Lung (tissue), 11 donors: ENCODE measurements at regions not wholly inside any gene's neighbourhood (a gene's known extent, or its start where the extent isn't known, plus 50 kb on each side); places are given as distances from the start of the nearest gene placed in this dataset.
"Not testable (repeated sequence)": the region's sequence is repeated elsewhere in the genome, so short reads cannot be mapped to it uniquely, and the experiment has no call there.

Experiments
- ATAC-seq: fragments of 200-7000 bp; cut with Tn5 transposase; one replicate; pipeline ENCODE4 v1.9.1; 2020; ENCODE audit warnings: moderate number of reproducible peaks; ENCODE audit not compliant: insufficient read depth, low FRiP score
- DNase-seq, 3 donors: peaks; one replicate each; pipeline ENCODE4 v3.0.0-alpha.2; 2013 to 2017
- H3K27ac ChIP-seq, 2 donors: one replicate each; pipeline ENCODE4 v1.5.1; 2013; ENCODE audit warnings: mild to moderate bottlenecking in 2 of 2, moderate library complexity in 2 of 2, control low read depth in 1 of 2, inconsistent platforms in 1 of 2, low read depth in 1 of 2, low read length in 1 of 2
- H3K27me3 ChIP-seq, 3 donors: one replicate each; pipeline ENCODE4 v1.5.1; 2013; ENCODE audit warnings: low read length in 2 of 3; ENCODE audit not compliant: control insufficient read depth in 3 of 3, insufficient read depth in 3 of 3
- H3K36me3 ChIP-seq, 4 donors: one replicate each; pipeline ENCODE4 v1.5.1; 2013; ENCODE audit warnings: low read length in 4 of 4, mild to moderate bottlenecking in 1 of 4, moderate library complexity in 1 of 4; ENCODE audit not compliant: control insufficient read depth in 4 of 4, insufficient read depth in 4 of 4
- H3K4me1 ChIP-seq, 5 donors: one replicate each; pipeline ENCODE4 v1.5.1; 2013; ENCODE audit warnings: low read length in 5 of 5, mild to moderate bottlenecking in 2 of 5, moderate library complexity in 1 of 5; ENCODE audit not compliant: control insufficient read depth in 5 of 5, insufficient read depth in 5 of 5
- H3K4me3 ChIP-seq: one replicate; pipeline ENCODE4 v1.5.1; 2013; ENCODE audit warnings: mild to moderate bottlenecking, control low read depth, moderate library complexity
- H3K9ac ChIP-seq, 2 donors: one replicate each; pipeline ENCODE4 v1.5.1; 2013; ENCODE audit warnings: low read length in 2 of 2, control low read depth in 1 of 2; ENCODE audit not compliant: insufficient read depth in 1 of 2
- H3K9me3 ChIP-seq, 4 donors: one replicate each; pipeline ENCODE4 v1.5.1; 2013; ENCODE audit warnings: low read length in 3 of 4, mild to moderate bottlenecking in 1 of 4, moderate library complexity in 1 of 4; ENCODE audit not compliant: control insufficient read depth in 4 of 4, insufficient read depth in 3 of 4
- WGBS, 2 donors: extraction: QIAGEN DNeasy Blood & Tissue Kit; methylation state at CpG; one replicate each; pipeline ENCODE4 v1.1.7; 2013; 5-methylcytosine and 5-hydroxymethylcytosine counted together
- TF ChIP-seq, protein P1 (sequence below): IDR thresholded peaks from 2 replicates; pipeline ENCODE4 v1.5.1; 2012; ENCODE audit warnings: mild to moderate bottlenecking; ENCODE audit errors: control extremely low read depth, extremely low read depth
- donor health status: control.
- donor health status: control.
- donor health status: Bipolar disorder and iron deficiency.
- donor health status: healthy.
- donor health status: DM: yes; HTN: yes; CAD: no.

DNA sequence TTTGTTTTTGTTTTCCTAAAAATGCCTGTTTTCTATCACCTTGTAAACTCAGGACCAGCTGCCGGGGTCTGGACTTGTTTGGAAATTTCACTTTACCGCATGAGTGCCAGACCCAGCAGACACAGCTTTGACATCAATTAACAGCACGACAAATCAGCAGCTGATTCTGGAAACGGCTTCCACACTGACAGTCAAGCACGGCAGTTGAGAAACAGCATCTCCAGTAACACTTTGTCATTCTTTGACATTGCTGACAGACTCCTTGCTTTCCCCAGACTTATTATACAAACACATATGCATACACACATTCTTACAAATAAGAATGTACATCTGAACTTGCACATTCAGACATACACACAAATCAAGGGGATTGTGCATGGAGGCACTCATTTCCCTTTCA is 1017.6 kb upstream of the HS3ST1 start:
- TF ChIP-seq, protein P1, sequence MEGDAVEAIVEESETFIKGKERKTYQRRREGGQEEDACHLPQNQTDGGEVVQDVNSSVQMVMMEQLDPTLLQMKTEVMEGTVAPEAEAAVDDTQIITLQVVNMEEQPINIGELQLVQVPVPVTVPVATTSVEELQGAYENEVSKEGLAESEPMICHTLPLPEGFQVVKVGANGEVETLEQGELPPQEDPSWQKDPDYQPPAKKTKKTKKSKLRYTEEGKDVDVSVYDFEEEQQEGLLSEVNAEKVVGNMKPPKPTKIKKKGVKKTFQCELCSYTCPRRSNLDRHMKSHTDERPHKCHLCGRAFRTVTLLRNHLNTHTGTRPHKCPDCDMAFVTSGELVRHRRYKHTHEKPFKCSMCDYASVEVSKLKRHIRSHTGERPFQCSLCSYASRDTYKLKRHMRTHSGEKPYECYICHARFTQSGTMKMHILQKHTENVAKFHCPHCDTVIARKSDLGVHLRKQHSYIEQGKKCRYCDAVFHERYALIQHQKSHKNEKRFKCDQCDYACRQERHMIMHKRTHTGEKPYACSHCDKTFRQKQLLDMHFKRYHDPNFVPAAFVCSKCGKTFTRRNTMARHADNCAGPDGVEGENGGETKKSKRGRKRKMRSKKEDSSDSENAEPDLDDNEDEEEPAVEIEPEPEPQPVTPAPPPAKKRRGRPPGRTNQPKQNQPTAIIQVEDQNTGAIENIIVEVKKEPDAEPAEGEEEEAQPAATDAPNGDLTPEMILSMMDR = no peak
- no peak overlapping the region for H3K27ac ChIP-seq
- peaks cover 0 to 20% (median 7%) of the 10 kb centered on the region in 5 donors for H3K4me1 ChIP-seq
- H3K9ac ChIP-seq = no peak overlapping the region
- DNase-seq (peak; percentile 29 to 77 (median 70)), ATAC-seq (no peak)
- H3K36me3 ChIP-seq = no peaks in the 10 kb centered on the region
- peaks cover 0 to 4% (median under 1%) of the 10 kb centered on the region in 4 donors for H3K9me3 ChIP-seq
- H3K27me3 ChIP-seq = no peaks in the 10 kb centered on the region
- 59 to 64% methylated on average over 5 of the region's 5 CpGs for WGBS, 2 donors
- no peak overlapping the region for H3K4me3 ChIP-seq

DNA sequence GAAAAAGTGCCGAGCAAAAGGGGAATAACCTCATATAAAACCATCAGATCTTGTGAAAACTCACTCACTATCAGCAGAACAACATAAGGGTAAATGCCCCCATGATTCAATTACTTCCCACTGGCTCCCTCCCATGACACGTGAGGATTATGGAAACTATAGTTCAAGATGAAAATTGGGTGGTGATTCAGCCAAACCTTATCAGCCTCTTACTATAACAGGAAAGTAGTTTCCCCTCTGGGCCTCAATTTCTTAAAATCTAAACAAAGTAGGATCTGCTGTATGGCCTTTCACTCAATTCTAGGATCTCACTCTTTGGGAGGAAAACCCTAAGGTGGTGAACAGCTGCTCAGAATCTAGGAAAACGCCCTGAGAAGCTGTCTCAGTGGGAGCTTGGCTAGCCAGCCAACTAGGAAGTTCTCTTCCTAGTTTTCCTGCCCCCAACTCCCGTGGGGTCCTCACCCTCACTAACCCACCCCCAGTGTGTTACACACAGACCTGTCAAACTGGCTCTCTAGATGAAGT is 1017.1 kb upstream of the HS3ST1 start:
- Histone ChIP-seq H3K27ac (peak overlapping the region in 1 of 2 donors; percentile 37), H3K4me3 (no peak overlapping the region), H3K27me3 (no peaks in the 10 kb centered on the region), H3K36me3 (no peaks in the 10 kb centered on the region), H3K9ac (no peak overlapping the region), H3K9me3 (peaks cover 0 to 4% (median 0%) of the 10 kb centered on the region in 4 donors), H3K4me1 (peaks cover 0 to 20% (median 7%) of the 10 kb centered on the region in 5 donors)
- peak in 2 of 3 donors; percentile 57 to 58 for DNase-seq
- ATAC-seq = no peak
- TF ChIP-seq, protein P1 = no peak
- 43 to 56% methylated on average over 4 of the region's 4 CpGs for WGBS, 2 donors

DNA sequence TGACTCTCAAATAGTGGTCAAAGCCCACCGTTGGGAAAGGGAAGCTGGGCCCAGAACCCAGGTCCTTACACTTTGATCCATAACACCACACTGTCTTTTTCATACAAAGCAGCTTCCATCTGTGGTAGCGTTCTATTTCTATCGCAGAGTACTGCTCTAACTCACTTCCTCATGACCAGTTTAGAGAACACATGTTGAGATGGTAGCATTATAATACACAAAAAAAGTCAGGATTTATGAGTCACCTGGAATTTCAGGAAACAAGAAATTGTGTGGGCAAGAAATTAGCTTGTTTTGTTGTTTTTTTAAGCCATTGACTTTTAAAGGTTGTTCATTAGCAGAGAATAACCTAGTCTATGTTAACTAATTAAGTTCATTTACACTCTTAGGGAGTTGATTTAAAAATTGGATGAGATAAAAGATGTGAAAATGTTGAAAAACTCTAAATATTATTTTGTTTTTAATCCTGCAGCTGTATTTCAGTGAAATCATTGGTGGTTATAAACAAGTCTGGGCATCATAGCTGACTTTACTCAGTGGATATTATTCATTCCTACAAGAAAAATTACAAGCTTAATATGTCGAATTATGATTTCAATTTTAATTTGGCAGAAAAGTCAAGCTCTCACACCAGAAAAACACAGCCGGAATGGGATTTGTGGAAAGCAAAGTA is 1011.1 kb upstream of the HS3ST1 start:
- Histone ChIP-seq H3K27me3 (no peaks in the 10 kb centered on the region), H3K9me3 (no peaks in the 10 kb centered on the region)
- no peak for ATAC-seq

DNA sequence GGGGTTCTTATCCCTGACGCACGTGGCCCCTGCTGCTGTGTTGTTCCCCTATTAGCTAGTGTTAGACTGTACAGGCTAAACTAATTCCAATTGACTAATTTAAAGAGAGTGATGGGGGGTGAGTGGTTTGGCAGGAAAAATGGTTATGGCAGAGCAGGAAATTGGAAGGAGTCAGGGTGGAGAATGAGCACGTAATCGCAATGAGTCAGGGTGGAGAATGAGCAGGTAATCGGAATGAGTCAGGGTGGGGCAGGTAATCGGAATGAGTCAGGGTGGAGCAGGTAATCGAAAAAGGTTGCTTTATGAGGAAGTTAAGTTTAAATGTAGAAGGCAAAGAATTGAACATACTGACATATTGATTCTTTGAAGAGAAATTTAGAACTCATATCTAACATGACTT is 1002.6 kb upstream of the HS3ST1 start:
- H3K27ac ChIP-seq, H3K9ac ChIP-seq, H3K4me3 ChIP-seq, H3K9me3 ChIP-seq, DNase-seq, H3K27me3 ChIP-seq, H3K36me3 ChIP-seq, ATAC-seq, H3K4me1 ChIP-seq: not testable (repeated sequence)
- WGBS, 2 donors = 91 to 92% methylated on average over 7 of the region's 7 CpGs

More for the DNA sequence above, 1011.1 kb upstream of the HS3ST1 start:
- DNase-seq = no peak
- Histone ChIP-seq H3K27ac (no peak overlapping the region), H3K4me3 (no peak overlapping the region), H3K4me1 (no peaks in the 10 kb centered on the region), H3K36me3 (no peaks in the 10 kb centered on the region), H3K9ac (no peak overlapping the region)
- WGBS, 2 donors = 63 to 74% methylated on average over 5 of the region's 5 CpGs
- TF ChIP-seq, protein P1 = no peak
